GM12873 (cell line): ENCODE measurements at regions not wholly inside any gene's neighbourhood (a gene's known extent, or its start where the extent isn't known, plus 50 kb on each side); places are given as distances from the start of the nearest gene placed in this dataset.

Source experiments
- CTCF ChIP-seq: IDR thresholded peaks from 2 replicates; pipeline ENCODE4 v1.5.1; 2012; ENCODE audit warnings: low read depth, mild to moderate bottlenecking, moderate library complexity, low read length, control low read depth; ENCODE audit not compliant: insufficient read depth; ENCODE audit errors: missing control alignments

GRCh38 chr3:106349191-106349881 is 480.5 kb upstream of the CBLB start:
- TF ChIP-seq CTCF: no peak

- no peak for TF ChIP-seq CTCF
These were observed 487.1 kb upstream of the CBLB start for GRCh38 chr3:106355873-106356272.

- no peak for TF ChIP-seq CTCF
These were observed 490.9 kb upstream of the CBLB start for GRCh38 chr3:106359692-106360091.

GRCh38 chr3:106364477-106364876 is 495.7 kb upstream of the CBLB start:
- TF ChIP-seq CTCF: no peak

- no peak for TF ChIP-seq CTCF
These were observed 496.4 kb upstream of the CBLB start for GRCh38 chr3:106365061-106365691.

GRCh38 chr3:106366352-106366751 is 497.5 kb upstream of the CBLB start:
- no peak for TF ChIP-seq CTCF

GRCh38 chr3:106367496-106367895 is 498.7 kb upstream of the CBLB start:
- TF ChIP-seq CTCF: no peak
